ENCODE measurements at regions not wholly inside any gene's neighbourhood (a gene's known extent, or its start where the extent isn't known, plus 50 kb on each side); places are given as distances from the start of the nearest gene placed in this dataset.

DNA sequence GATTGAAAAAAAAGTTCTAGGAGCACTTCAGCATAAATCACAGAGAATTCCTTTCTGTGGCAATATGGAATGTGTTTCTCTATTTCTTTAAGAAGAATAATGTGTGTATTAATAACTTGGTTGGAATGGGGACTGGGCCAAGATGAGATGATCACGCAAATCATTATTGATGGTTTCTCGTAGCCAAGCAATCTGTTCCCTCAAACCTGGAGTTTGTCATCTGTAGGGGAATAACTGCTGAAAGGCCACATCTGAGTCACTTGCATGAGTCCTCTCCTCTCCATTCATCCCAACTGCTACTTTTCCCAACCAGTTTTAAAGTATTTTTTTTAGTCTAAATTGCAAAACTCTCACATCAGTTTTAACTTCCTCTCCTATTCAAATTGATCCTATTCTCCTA, 480.4 kb downstream of the PLPP3 start:
- H3K27me3 Mint-ChIP-seq (ENCODE audit: low read depth in 2 of 2), result peaks cover 0 to 6% of the 10 kb centered on the region in 2 donors
- ATAC-seq (no peak), DNase-seq (no peak)
- H3K36me3 Mint-ChIP-seq, result no peaks in the 10 kb centered on the region
- H3K4me3 Mint-ChIP-seq, result no peak overlapping the region
- intact Hi-C loops (cut with micrococcal nuclease), result no loop called here
- H3K9me3 ChIP-seq (ENCODE audit: control insufficient read depth, insufficient read depth, low read length), result no peaks in the 10 kb centered on the region
- no peak for TF ChIP-seq CTCF (IDR thresholded peaks at IDR 0.05)
- H3K4me1 Mint-ChIP-seq, result no peaks in the 10 kb centered on the region
- H3K27me3 ChIP-seq (ENCODE audit: control insufficient read depth, insufficient read depth, low read length), result no peaks in the 10 kb centered on the region
- no peaks in the 10 kb centered on the region for H3K36me3 ChIP-seq (ENCODE audit: control insufficient read depth, insufficient read depth, low read length)
- H3K27ac Mint-ChIP-seq, result no peak overlapping the region
- no peak overlapping the region for H3K27ac ChIP-seq (ENCODE audit: low read length)
- H3K9me3 Mint-ChIP-seq, result peaks cover under 1 to 2% of the 10 kb centered on the region in 2 donors
- no peak overlapping the region for H3K4me3 ChIP-seq (ENCODE audit: low read length)
- 97% methylated on average over 2 of the region's 2 CpGs for WGBS (ENCODE audit: insufficient coverage)
- no peaks in the 10 kb centered on the region for H3K4me1 ChIP-seq (ENCODE audit: control insufficient read depth, insufficient read depth, low read length)

- Histone ChIP-seq H3K4me3 (ENCODE audit: low read length) (no peak overlapping the region), H3K4me1 (ENCODE audit: control insufficient read depth, insufficient read depth, low read length) (no peaks in the 10 kb centered on the region), H3K9me3 (ENCODE audit: control insufficient read depth, insufficient read depth, low read length) (no peaks in the 10 kb centered on the region), H3K27me3 (ENCODE audit: control insufficient read depth, insufficient read depth, low read length) (no peaks in the 10 kb centered on the region), H3K36me3 (ENCODE audit: control insufficient read depth, insufficient read depth, low read length) (no peaks in the 10 kb centered on the region), H3K27ac (ENCODE audit: low read length) (no peak overlapping the region)
- 100% methylated on average over 2 of the region's 2 CpGs for WGBS (ENCODE audit: insufficient coverage)
- Mint-ChIP-seq H3K9me3 (no peaks in the 10 kb centered on the region), H3K27ac (no peak overlapping the region), H3K4me1 (no peaks in the 10 kb centered on the region), H3K4me3 (no peak overlapping the region), H3K27me3 (ENCODE audit: low read depth in 2 of 2) (no peaks in the 10 kb centered on the region), H3K36me3 (no peaks in the 10 kb centered on the region)
- TF ChIP-seq CTCF (IDR thresholded peaks at IDR 0.05), result no peak
- intact Hi-C loops (cut with micrococcal nuclease), result no loop called here
- no peak for ATAC-seq
- no peak for DNase-seq
These were observed 481.6 kb downstream of the PLPP3 start for GRCh38 chr1:56097713-56098112.

- no peaks in the 10 kb centered on the region for H3K4me1 Mint-ChIP-seq
These were observed 483.4 kb downstream of the PLPP3 start for GRCh38 chr1:56095696-56096665.

More at GRCh38 chr1:56095696-56096665, 483.4 kb downstream of the PLPP3 start:
- no peaks in the 10 kb centered on the region for H3K36me3 Mint-ChIP-seq
- Histone ChIP-seq H3K36me3 (ENCODE audit: control insufficient read depth, insufficient read depth, low read length) (no peaks in the 10 kb centered on the region), H3K4me3 (ENCODE audit: low read length) (no peak overlapping the region), H3K27ac (ENCODE audit: low read length) (no peak overlapping the region), H3K27me3 (ENCODE audit: control insufficient read depth, insufficient read depth, low read length) (no peaks in the 10 kb centered on the region), H3K9me3 (ENCODE audit: control insufficient read depth, insufficient read depth, low read length) (no peaks in the 10 kb centered on the region), H3K4me1 (ENCODE audit: control insufficient read depth, insufficient read depth, low read length) (no peaks in the 10 kb centered on the region)
- no peak overlapping the region for H3K27ac Mint-ChIP-seq
- no peaks in the 10 kb centered on the region for H3K9me3 Mint-ChIP-seq
- 83% methylated on average over 4 of the region's 5 CpGs for WGBS (ENCODE audit: insufficient coverage)
- TF ChIP-seq CTCF (IDR thresholded peaks at IDR 0.05), result no peak
- no peaks in the 10 kb centered on the region for H3K27me3 Mint-ChIP-seq (ENCODE audit: low read depth in 2 of 2)
- H3K4me3 Mint-ChIP-seq, result no peak overlapping the region
- ATAC-seq (no peak), DNase-seq (no peak)
- intact Hi-C loops (cut with micrococcal nuclease), result no loop called here
